B cell (primary cell): ENCODE measurements at regions not wholly inside any gene's neighbourhood (a gene's known extent, or its start where the extent isn't known, plus 50 kb on each side); places are given as distances from the start of the nearest gene placed in this dataset.

Experiments
- EZH2 ChIP-seq: IDR thresholded peaks from 2 replicates; pipeline ENCODE4 v1.6.1; 2012; ENCODE audit warnings: borderline replicate concordance, low read depth, mild to moderate bottlenecking, moderate library complexity, low read length; ENCODE audit not compliant: insufficient read depth, poor library complexity, severe bottlenecking
- TF ChIP-seq, protein P1 (sequence below): fragments of 200-600 bp; IDR thresholded peaks from one replicate; pipeline ENCODE4 v1.8.0; 2022; ENCODE audit warnings: antibody characterized with exemption, mild to moderate bottlenecking

GRCh38 chr3:189490749-189491148 lies 140.4 kb upstream of the TP63 start:
- TF ChIP-seq EZH2 = no peak
- TF ChIP-seq, protein P1, sequence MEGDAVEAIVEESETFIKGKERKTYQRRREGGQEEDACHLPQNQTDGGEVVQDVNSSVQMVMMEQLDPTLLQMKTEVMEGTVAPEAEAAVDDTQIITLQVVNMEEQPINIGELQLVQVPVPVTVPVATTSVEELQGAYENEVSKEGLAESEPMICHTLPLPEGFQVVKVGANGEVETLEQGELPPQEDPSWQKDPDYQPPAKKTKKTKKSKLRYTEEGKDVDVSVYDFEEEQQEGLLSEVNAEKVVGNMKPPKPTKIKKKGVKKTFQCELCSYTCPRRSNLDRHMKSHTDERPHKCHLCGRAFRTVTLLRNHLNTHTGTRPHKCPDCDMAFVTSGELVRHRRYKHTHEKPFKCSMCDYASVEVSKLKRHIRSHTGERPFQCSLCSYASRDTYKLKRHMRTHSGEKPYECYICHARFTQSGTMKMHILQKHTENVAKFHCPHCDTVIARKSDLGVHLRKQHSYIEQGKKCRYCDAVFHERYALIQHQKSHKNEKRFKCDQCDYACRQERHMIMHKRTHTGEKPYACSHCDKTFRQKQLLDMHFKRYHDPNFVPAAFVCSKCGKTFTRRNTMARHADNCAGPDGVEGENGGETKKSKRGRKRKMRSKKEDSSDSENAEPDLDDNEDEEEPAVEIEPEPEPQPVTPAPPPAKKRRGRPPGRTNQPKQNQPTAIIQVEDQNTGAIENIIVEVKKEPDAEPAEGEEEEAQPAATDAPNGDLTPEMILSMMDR = no peak
